Epidermal melanocyte (primary cell): ENCODE measurements at regions not wholly inside any gene's neighbourhood (a gene's known extent, or its start where the extent isn't known, plus 50 kb on each side); places are given as distances from the start of the nearest gene placed in this dataset.
A peak's percentile ranks its signal among the peaks of the same experiment; 100 is the strongest.
"Not testable (repeated sequence)": the region's sequence is repeated elsewhere in the genome, so short reads cannot be mapped to it uniquely, and the experiment has no call there.

Source experiments
- DNase-seq: peaks from one replicate; pipeline ENCODE4 v3.0.0; 2011; ENCODE audit warnings: low spot score; ENCODE audit not compliant: insufficient read length

GRCh38 chr12:77229640-77230442 is 164.5 kb upstream of the E2F7 start:
- DNase-seq: no peak

- no peak for DNase-seq
Observed at GRCh38 chr12:77228376-77228775, 163.0 kb upstream of the E2F7 start.

GRCh38 chr12:77226368-77226767 is 161.0 kb upstream of the E2F7 start:
- no peak for DNase-seq

- DNase-seq: no peak
Observed at GRCh38 chr12:77225373-77225772, 160.0 kb upstream of the E2F7 start.

- DNase-seq: no peak
Observed at GRCh38 chr12:77224346-77224745, 159.0 kb upstream of the E2F7 start.

GRCh38 chr12:77222336-77222735 is 157.0 kb upstream of the E2F7 start:
- no peak for DNase-seq

- no peak for DNase-seq
Observed at GRCh38 chr12:77220586-77220985, 155.2 kb upstream of the E2F7 start.

GRCh38 chr12:77218278-77218677 is 152.9 kb upstream of the E2F7 start:
- no peak for DNase-seq

GRCh38 chr12:77216136-77216535 is 150.8 kb upstream of the E2F7 start:
- DNase-seq: not testable (repeated sequence)

- no peak for DNase-seq
Observed at GRCh38 chr12:77214136-77214535, 148.8 kb upstream of the E2F7 start.

- no peak for DNase-seq
Observed at GRCh38 chr12:77213319-77213718, 147.9 kb upstream of the E2F7 start.

- no peak for DNase-seq
Observed at GRCh38 chr12:77210724-77211123, 145.4 kb upstream of the E2F7 start.

GRCh38 chr12:77204083-77204482 is 138.7 kb upstream of the E2F7 start:
- no peak for DNase-seq

- DNase-seq: no peak
Observed at GRCh38 chr12:77202457-77203060, 137.2 kb upstream of the E2F7 start.

- no peak for DNase-seq
Observed at GRCh38 chr12:77189901-77190416, 124.6 kb upstream of the E2F7 start.

- DNase-seq: peak; percentile 23
Observed at GRCh38 chr12:77189458-77189857, 124.1 kb upstream of the E2F7 start.

- no peak for DNase-seq
Observed at GRCh38 chr12:77179515-77179914, 114.1 kb upstream of the E2F7 start.

GRCh38 chr12:77167801-77168200 is 102.4 kb upstream of the E2F7 start:
- DNase-seq: no peak

- DNase-seq: no peak
Observed at GRCh38 chr12:77166696-77167095, 101.3 kb upstream of the E2F7 start.

GRCh38 chr12:77163074-77164038 is 98.0 kb upstream of the E2F7 start:
- no peak for DNase-seq

GRCh38 chr12:77161944-77162343 is 96.6 kb upstream of the E2F7 start:
- no peak for DNase-seq

- DNase-seq: no peak
Observed at GRCh38 chr12:77160931-77161330, 95.6 kb upstream of the E2F7 start.
